Erythroblast (primary cell): ENCODE measurements at regions not wholly inside any gene's neighbourhood (a gene's known extent, or its start where the extent isn't known, plus 50 kb on each side); places are given as distances from the start of the nearest gene placed in this dataset.

ENCODE experiments used
- GATA1 ChIP-seq: IDR thresholded peaks from 2 replicates; pipeline ENCODE4 v1.6.1; 2011; ENCODE audit warnings: low read depth, mild to moderate bottlenecking, control low read depth, low read length, moderate library complexity
- POLR2A ChIP-seq: IDR thresholded peaks from 2 replicates; pipeline ENCODE4 v1.6.1; 2011; ENCODE audit warnings: mild to moderate bottlenecking, low read length

DNA sequence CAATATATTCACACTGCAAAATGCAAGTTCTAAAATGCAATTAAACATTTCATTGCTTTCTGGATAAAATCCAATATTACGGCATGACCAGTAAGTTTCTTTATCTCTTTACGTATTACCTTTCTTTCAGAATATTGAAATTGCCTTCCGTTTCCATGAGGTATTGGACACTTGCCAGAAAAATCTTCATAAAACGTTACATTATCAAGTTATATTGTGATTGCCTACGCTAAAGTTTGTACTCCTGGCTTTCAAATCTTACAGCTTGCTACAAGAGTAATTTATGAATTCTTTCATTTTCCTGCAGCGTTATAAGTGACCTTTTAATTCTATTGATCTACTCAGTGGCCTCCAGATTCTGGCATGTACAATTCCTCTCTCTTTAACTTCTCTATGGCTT lies 1349.3 kb downstream of the OTOL1 start:
- no peak for TF ChIP-seq POLR2A
- TF ChIP-seq GATA1, result no peak
